CD4-positive, alpha-beta T cell treated with Interleukin-2 at 100 ng/mL for 4 hours (primary cell): ENCODE measurements at regions not wholly inside any gene's neighbourhood (a gene's known extent, or its start where the extent isn't known, plus 50 kb on each side); places are given as distances from the start of the nearest gene placed in this dataset.

Experiments used
- DNase-seq: peaks from one replicate; pipeline ENCODE4 v3.0.0-alpha.2; 2020; ENCODE audit warnings: low spot score

DNA sequence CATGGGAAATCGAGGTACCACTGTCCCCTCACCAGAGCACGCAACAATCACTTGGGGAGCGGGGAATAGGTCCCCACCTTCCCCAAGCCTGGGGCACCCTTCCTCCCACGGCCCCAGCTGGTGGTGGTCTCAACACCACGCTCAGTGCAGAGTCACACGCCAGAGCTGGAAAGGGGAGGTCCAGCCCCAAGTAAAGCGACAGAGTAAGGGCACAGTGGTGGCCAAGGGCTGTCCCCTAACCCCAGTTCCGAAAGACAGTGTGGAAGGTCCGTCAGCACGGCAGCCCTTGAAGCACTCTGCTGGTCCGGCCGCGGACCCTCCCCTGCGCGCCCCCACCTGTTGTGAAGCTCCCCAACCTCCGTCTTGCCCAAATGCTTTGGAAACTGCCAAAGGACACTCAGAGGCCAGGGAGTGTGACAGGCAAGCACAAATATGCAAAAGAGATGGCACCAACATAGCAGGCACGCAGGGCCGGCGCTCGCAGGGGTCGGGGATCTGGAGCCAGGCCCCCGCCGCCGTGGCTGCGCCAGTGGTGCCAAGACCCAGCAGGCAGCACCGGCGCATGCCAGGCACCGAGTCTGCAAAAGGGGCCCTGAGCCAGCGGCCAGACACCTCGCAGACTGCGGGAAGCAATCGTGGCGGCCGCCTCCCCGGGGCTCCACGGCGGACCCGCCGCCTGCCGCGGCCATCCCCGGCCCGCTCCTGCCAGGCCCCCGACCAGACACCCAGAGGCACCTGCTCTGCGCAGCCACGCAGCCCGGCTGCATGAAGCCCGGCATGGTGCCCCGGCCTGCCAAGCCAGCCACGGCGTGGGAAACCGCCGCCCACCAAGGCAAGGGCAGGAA lies 51.6 kb upstream of the SRRM3 start:
- DNase-seq, result no peak
